ENCODE measurements at regions not wholly inside any gene's neighbourhood (a gene's known extent, or its start where the extent isn't known, plus 50 kb on each side); places are given as distances from the start of the nearest gene placed in this dataset.

- TF ChIP-seq, protein P1, sequence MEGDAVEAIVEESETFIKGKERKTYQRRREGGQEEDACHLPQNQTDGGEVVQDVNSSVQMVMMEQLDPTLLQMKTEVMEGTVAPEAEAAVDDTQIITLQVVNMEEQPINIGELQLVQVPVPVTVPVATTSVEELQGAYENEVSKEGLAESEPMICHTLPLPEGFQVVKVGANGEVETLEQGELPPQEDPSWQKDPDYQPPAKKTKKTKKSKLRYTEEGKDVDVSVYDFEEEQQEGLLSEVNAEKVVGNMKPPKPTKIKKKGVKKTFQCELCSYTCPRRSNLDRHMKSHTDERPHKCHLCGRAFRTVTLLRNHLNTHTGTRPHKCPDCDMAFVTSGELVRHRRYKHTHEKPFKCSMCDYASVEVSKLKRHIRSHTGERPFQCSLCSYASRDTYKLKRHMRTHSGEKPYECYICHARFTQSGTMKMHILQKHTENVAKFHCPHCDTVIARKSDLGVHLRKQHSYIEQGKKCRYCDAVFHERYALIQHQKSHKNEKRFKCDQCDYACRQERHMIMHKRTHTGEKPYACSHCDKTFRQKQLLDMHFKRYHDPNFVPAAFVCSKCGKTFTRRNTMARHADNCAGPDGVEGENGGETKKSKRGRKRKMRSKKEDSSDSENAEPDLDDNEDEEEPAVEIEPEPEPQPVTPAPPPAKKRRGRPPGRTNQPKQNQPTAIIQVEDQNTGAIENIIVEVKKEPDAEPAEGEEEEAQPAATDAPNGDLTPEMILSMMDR (conservative IDR thresholded peaks at IDR 0.05 in 1 of 2, IDR thresholded peaks at IDR 0.05 in 1 of 2; ENCODE audit: low read depth in 1 of 2, low read length in 2 of 2): no peak
- no peak for TF ChIP-seq EZH2 (IDR thresholded peaks at IDR 0.05; ENCODE audit: low read length, missing control alignments)
Measured at GRCh38 chr3:164832216-164832615, 246.1 kb downstream of the SI start.
